GM18861 (cell line): ENCODE measurements at regions not wholly inside any gene's neighbourhood (a gene's known extent, or its start where the extent isn't known, plus 50 kb on each side); places are given as distances from the start of the nearest gene placed in this dataset.
"Not testable (repeated sequence)": the region's sequence is repeated elsewhere in the genome, so short reads cannot be mapped to it uniquely, and the experiment has no call there.

Experiments used
- ATAC-seq: cut with Tn5 transposase; IDR thresholded peaks from one replicate; pipeline ENCODE4 v1.9.1; 2021; ENCODE audit not compliant: unreplicated experiment

GRCh38 chr4:126385954-126386353, 1071.2 kb downstream of the FAT4 start:
- ATAC-seq, result no peak

- no peak for ATAC-seq
These were observed 1071.8 kb downstream of the FAT4 start for GRCh38 chr4:126386512-126386911.

- no peak for ATAC-seq
These were observed 1080.9 kb downstream of the FAT4 start for GRCh38 chr4:126395664-126396063.

- no peak for ATAC-seq
These were observed 1081.4 kb downstream of the FAT4 start for GRCh38 chr4:126396121-126396520.

- ATAC-seq, result no peak
These were observed 1081.9 kb downstream of the FAT4 start for GRCh38 chr4:126396703-126397102.

- ATAC-seq, result no peak
These were observed 1089.8 kb downstream of the FAT4 start for GRCh38 chr4:126404549-126404948.

GRCh38 chr4:126405369-126405982, 1090.7 kb downstream of the FAT4 start:
- ATAC-seq, result peak; percentile 66

GRCh38 chr4:126409746-126410145, 1095.0 kb downstream of the FAT4 start:
- no peak for ATAC-seq

GRCh38 chr4:126411047-126411446, 1096.3 kb downstream of the FAT4 start:
- ATAC-seq, result no peak

GRCh38 chr4:126412310-126412709, 1097.6 kb downstream of the FAT4 start:
- ATAC-seq, result not testable (repeated sequence)

GRCh38 chr4:126414741-126415140, 1100.0 kb downstream of the FAT4 start:
- no peak for ATAC-seq

- no peak for ATAC-seq
These were observed 1104.5 kb downstream of the FAT4 start for GRCh38 chr4:126419266-126419665.

- ATAC-seq, result no peak
These were observed 1113.1 kb downstream of the FAT4 start for GRCh38 chr4:126427853-126428252.

GRCh38 chr4:126431049-126431448, 1116.3 kb downstream of the FAT4 start:
- no peak for ATAC-seq

GRCh38 chr4:126435491-126435890, 1120.7 kb downstream of the FAT4 start:
- no peak for ATAC-seq

GRCh38 chr4:126440297-126440696, 1125.5 kb downstream of the FAT4 start:
- no peak for ATAC-seq

- ATAC-seq, result no peak
These were observed 1126.6 kb downstream of the FAT4 start for GRCh38 chr4:126441173-126442035.

- no peak for ATAC-seq
These were observed 1130.8 kb downstream of the FAT4 start for GRCh38 chr4:126445596-126445995.

- ATAC-seq, result no peak
These were observed 1132.2 kb downstream of the FAT4 start for GRCh38 chr4:126446917-126447316.

GRCh38 chr4:126448086-126448845, 1133.5 kb downstream of the FAT4 start:
- ATAC-seq, result no peak

GRCh38 chr4:126451237-126451873, 1136.6 kb downstream of the FAT4 start:
- no peak for ATAC-seq
